ENCODE measurements at regions not wholly inside any gene's neighbourhood (a gene's known extent, or its start where the extent isn't known, plus 50 kb on each side); places are given as distances from the start of the nearest gene placed in this dataset.
"Not testable (repeated sequence)": the region's sequence is repeated elsewhere in the genome, so short reads cannot be mapped to it uniquely, and the experiment has no call there.

DNA sequence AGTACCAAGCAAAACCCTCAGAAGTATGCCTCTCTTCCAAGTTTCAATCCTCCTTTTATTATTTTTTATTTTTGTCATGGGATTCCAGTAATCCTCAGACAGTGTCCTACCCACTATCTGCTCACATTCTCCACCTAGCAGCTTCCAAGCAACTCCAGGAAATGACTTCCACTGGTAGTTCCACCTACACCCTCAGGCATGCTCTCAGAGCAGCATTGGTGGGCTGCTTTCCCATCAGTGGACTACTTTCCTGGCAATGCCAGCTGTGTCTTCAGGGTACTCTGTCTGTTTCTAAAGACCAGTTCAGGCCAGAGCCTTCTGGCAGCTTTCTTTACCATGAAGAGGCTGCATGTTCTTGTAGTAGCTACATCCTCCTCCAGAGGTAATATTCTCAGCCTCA is 244.0 kb downstream of the HGF start:
- DNase-seq, result no peak

DNA sequence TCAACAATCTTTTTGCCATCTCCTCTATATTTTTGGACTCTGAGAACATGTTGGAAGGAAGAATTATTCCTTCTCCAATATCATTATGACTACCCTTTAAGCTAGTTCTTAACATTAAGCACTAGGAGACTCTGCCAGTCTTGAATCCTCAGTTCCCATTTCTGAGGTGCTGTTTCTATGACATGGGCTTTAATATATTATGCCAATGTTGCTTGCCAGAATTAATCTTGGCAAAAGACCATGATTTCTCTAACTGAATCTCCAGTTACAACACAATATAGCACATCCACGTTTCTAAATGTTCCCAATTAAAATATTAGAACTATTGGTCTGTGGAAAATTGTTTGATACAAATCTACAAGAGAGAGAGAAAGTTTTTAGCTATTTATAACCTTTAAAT is 250.0 kb downstream of the HGF start:
- DNase-seq, result peak; percentile 10

DNA sequence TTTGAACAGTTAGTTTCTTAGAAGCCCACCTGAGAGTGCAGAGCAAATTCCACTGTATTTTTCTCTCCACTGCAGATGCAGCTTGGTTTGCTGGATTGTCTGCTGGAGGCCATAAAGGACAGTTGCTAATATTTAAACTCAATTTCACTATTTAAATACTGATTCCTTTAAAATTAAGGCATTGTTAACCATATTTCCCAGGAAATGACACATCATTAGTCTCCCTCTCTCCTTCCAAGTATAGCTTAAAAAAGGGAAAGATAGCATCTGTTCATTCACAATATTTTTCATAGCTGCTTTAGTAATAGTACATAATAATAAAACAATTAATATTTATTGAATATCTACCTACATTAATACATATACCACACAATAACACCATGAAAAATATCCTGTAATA is 252.9 kb downstream of the HGF start:
- no peak for DNase-seq

DNA sequence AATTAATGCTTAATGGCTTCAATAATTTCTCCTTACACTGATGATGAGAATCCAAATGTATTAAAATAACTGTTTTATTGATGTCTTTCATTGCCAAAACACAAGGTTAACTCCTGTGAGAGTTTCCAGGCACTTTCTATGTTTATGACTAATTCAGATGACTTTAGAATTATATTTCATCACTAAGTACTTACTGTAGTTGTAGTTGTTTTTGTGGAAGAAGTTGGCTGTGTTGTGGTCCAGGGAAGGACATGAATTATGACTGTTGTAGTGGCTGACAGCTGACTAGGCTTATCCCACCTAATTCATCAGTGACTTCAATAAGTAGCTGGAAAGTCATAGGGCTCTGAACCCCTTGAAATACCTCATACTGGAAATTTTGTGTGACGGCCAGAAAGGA is 254.8 kb downstream of the HGF start:
- no peak for DNase-seq

DNA sequence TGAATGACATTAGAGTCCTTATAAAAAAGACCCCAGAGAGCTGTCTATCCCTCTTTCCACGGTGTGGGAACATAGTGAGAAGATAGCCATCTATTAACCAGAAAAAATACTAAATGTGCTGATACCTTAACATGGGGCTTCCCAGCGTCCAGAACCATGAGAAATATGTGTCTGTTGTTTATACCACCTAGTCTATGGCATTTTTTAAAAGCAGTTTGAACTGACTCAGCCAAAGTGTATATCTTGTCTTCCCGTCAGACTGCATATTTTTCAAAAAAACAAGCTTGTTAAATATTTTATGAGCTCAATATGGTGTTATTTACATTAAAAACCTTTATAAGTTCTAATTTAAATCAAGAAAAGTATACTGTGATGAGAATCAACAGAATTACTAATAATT is 255.3 kb downstream of the HGF start:
- DNase-seq, result no peak

DNA sequence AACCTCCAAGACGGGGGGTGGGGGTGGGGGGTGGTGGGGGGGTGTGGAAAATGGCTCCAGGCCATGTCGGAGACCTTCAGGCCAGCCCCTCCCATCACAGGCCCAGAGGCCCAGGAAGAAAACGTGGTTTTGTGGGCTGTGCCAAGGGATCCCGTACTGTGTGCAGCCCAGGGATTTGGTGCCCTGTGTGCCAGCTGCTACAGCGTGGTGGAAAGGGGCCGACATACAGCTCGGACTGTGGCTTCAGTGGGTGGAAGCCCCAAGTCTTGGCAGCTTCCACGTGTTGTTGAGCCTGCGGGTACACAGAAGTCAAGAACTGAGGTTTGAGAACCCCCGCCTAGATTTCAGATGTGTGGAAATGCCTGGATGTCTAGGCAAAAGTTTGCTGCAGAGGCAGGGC is 259.7 kb downstream of the HGF start:
- no peak for DNase-seq

DNA sequence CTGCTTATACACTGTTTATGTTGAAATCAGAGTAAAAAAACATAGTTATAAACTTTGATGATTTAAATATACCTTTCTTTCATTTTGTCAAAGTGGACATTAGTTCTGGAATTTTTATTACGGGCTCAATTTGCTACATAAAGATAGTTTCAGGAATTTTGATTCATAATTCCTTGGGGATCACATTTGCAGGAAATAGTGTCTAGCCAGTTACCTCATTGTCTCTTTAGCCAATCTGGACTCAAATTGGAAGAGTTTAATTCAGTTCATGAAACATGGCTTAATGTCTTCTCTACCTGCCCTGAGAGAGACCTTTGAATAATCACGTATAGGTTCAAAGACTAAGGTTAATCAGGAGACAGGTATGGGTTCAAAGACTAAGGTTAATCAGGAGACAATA is 262.6 kb downstream of the HGF start:
- no peak for DNase-seq

DNA sequence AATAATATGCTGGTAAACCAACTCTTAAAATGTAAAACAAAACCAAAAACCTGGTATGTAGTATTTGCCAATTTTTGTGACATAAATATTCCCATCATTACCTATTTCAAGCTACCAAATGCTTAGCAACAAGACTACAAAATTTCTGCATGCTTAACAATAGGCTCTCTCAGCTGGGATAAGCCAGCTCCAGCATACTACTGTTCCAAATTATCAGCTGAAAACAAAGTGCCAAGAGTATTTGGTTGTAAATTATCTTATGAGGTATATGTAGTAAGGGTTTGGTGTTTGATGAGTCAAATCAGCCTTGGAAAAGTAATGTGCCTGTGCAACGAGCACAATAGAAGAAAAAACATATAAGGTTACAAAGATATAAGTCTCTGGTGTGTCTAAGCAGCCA is 263.2 kb downstream of the HGF start:
- DNase-seq, result no peak

DNA sequence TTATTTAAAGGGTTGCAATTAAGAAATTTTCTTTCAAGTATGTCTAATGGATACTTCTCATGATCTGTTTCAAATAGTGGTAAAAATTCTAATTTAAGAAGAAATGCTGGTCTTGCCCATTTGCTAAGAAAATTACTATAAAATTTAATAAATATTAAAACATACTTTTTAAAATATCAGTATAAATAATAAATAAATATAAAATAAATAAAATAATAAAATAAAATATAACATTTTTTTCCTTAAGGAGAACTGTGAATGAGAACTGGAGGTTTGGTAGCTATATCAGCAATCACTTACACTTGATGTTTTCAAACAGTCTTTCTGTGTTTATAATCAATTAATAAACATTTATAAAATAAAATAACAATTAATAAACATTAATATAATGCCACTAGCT is 266.1 kb downstream of the HGF start:
- DNase-seq, result no peak

DNA sequence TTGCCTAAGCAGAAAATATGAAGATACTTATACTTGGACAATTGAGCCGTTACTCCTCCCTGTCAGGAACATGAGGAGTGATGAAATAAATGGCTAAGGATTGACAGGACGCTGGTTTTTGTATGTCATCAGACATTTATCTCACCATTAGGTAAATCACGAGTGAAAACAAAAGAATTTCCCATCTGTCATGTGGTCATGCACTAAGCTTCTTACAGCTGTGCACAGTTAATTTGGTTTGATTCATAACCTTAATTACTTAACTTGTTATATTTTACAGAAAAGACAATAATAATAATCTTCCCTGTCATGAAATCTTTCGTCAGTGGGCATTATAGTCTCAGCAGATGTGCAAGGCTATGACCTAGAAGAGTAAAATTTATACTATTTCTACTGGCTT is 266.5 kb downstream of the HGF start:
- DNase-seq, result no peak

DNA sequence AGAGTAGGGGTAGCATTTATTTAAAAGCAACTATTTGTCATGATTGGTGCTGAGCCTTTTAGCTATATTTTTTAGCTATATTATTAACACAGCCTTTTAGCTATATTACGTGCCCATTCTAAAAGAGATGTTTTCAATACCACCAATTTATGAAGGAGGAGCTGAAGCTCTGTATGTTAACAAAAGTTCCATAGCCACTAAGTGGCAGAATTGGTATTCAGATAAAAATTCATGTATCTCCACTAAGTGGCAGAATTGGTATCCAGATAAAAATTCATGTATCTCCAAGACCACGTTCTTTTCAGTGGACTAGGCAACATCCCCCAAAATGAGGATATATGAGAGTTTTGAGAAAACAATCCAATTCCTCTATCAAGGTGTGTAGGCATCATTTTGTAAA is 268.6 kb downstream of the HGF start:
- DNase-seq, result peak; percentile 53

DNA sequence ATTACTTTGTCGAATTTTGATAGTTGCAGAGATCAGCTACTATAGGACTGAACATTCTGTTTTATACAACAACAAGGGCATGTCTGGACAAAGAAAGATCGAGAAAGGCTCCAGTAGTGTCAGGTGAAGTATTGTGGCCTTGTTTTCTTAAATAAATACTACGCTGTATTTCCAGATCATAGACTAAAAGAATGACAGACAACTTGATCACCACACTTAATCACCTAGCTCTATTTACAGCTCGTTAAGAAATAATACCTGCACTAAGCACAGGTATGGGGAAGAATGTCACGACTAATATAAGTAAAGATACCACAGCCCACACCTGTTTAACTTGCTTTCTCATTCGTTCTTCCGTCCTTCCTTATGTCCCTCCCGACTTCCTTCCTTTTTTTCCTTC is 269.2 kb downstream of the HGF start:
- no peak for DNase-seq

DNA sequence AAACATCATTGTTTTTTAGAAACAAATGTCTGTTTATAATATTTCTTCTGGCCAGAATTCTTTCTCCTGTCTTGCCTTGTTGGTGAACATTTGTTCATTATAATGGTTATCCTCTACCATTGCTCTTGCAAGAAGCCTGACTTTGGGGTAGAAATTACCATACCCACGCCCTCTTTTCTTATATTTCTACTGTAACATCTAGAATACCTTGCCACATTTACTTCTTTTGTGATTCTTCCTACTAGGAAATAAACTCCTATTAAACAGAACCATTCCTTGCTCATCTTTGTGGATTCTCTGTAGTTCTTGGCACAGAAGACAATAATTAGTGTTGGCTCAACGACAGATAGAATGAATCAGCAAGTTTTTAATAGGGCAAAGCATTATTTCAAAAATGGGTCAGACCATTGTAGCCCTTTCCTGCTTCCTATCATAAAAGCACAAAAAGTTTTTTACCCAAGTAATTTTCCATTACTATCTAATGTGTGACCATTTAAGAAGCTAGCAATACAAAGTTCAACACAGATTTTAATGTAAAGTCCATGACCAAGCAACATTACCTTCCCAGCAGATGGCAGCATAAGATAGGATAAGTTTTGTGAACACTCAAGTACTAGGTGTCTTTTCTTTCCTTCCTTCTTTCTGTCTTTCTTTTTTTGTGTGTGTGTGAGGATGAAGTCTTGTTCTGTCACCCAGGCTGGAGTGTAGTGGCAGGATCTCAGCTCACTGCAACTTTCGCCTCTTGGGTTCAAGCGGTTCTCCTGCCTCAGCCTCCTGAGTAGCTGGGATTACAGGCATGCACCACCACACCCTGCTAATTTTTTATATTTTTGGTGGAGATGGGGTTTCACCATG is 270.4 kb downstream of the HGF start:
- DNase-seq, result peak; percentile 81

DNA sequence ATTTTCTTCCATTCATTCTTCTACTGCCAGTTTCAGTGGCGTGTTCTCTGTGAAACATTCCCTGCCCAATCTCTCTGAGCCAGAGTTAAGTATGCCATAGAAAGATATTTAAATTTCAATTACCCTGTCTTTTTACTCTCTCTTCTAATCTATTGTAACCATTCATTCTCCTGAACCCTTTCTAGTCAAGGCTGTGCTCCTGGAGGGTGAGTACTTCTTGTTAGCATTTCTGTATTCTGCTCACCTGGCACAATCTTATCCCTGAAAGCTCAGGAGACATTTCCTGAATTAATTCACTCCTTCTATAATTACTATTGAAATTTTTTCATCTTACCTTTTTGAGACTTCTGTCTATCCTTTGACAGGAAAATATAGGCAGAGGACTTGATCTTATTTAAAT is 271.7 kb downstream of the HGF start:
- DNase-seq, result no peak

DNA sequence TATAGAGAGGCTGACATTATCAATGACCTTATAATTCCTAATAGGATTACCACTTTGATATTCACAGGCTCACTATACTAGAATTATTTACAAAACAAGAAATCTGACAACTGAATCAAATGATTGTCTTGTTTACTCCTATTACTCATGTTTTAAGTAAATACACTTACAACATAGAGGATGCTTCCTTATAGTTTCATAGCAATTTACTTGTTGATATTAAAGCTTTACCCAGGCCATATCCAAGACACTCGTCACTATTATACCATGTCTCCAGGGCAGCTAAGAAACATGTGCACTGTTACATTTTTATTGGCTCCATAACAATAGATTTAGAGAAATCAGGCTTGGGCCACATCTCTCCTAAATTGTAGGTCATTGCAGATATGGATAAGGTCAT is 276.9 kb downstream of the HGF start:
- DNase-seq, result no peak

DNA sequence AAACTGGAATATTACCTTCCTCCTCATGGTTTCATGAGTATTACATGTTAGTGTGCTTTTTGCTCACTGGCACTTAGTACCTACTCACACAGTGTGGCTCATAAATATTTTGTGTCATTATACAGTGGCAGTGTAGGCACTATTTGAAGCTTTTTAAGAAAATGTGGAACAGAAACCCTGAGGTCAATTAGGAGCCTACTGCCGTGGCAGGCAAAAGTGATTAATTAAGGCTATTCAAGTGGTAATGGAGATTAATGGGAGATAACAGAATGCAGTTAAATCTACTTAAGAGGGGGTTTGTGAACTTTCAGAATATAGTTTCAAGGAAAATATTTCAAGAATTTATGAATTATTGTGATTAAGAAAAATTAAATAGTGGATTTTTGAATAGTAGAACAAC is 277.6 kb downstream of the HGF start:
- DNase-seq, result no peak

DNA sequence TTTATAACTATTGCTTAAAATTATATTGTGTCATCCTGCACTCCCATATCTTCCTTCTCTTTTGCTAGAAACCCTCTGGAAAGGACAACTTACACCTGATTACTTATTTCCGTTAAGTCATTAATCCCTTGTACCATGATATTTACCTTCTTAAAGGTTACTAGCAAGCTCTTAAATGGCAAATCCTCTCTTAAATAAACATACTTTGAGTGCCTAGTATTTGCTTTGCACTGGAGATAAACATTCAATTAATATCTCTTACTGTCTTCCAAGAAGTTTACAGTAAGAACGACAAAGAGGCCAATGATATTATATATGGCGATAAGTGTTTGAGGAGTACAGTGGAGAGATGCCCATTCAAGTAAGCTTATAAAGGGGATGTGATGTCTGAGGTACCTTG is 278.3 kb downstream of the HGF start:
- DNase-seq, result no peak

DNA sequence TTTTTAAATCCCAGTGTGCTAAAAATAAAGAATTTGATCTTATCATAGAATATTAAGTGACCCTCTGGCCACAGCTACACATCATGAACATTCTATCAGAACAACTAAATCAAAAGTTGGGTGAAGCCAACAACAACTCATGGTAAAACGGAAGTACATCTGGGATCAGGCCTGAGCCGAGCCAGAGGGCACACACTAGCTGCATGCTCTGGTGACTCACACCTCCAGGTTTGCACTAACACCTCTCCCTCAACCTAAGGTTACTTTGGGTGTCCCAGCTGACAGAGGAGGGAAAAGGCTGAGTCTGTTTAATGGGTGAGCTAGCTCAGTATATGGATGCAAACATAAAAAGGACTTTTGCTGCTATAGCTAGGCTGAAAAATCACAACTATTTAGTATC is 281.6 kb downstream of the HGF start:
- DNase-seq, result no peak

DNA sequence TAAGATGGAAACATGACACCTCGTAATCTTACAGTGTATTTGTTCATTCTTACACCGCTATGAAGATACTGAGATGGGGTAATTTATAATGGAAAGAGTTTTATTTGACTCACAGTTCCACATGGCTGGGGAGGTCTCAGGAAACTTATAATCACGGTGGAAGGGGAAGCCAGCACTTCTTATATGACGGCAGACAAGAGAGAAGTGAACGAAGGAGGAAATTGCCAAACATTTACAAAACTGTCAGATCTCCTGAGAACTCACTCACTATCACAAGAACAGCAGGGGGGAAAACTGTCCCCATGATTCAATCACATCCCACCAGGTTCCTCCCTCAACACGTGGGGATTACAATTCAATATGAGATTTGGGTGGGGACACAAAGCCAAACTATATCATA is 282.3 kb downstream of the HGF start:
- no peak for DNase-seq

DNA sequence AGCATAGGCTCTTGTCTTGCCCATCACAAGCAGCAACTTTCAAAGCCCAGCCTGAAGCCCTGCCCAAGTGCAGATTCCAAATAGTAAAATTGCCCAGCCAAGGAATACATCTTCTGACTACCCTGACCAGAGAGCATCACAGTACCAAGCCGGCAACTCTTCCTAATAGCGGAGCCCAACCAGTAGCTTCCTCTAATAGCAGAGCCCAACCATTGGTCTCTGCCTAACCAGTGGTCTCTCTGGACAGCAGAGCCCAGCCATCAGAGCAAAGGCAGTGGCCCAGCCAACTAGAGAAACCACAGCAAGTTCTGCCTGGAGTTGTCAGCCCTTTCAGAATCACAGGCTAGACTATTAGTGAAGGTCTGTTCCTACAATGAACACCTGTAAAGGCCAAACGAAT is 285.6 kb downstream of the HGF start:
- no peak for DNase-seq

DNA sequence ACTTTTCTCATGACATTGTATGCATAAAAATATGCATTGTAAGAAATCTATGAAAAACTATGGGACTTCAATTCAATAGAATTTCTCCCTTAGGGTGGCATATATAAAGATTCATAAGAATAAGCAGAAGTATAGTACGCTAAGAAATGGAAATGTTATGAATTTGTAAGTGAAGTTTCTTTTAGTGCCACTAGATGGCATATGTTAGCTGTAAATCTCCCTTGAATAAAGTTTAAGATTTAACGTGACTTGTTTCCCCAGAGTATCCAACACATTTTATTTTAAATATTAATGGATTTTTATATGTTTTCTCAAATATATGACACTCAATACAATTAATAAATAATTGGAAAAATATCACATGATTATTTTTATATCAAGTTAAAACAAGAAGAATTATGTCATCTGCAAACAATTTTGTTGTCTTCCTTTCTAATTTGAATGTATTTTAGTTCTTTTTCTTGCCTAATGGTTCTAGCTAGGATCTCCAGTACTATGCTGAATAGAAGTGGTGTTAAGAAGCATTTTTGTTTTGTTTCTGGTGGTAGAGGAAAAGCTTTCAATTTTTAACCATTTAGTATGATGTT is 287.2 kb downstream of the HGF start:
- no peak for DNase-seq

DNA sequence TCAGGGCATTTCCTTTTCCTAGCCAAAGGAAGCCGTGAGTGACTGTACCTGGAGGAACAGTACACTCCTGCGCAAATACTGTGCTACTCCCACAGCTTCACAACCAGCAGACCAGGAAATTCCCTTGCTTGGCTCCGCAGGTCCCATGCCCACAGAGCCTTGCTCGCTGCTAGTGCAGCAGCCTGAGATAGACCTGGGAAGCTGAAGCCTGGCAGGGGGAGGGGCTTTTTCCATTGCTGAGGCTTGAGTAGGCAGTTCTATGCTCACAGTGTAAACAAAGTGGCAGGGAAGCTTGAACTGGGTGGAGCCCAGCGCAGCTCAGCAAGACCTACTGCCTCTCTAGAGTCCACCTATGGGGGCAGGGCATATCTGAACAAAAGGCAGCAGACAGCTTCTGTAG is 291.2 kb downstream of the HGF start:
- no peak for DNase-seq

DNA sequence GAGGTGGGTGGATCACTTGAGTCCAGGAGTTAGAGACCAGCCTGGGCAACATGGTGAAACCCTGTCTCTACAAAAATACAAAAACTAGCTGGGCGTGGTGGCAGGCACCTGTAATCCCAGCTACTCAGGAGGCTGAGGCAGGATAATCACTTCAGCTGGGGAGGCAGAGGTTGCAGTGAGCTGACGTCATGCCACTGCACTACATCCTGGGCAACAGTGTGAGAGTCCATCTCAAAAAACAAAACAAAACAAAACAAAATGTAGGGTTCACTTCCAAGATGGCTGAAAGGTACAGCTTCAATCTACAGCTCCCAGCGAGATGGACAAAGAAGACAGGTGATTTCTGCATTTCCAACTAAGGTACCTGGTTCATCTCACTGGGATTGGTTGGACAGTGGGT is 291.6 kb downstream of the HGF start:
- not testable (repeated sequence) for DNase-seq

DNA sequence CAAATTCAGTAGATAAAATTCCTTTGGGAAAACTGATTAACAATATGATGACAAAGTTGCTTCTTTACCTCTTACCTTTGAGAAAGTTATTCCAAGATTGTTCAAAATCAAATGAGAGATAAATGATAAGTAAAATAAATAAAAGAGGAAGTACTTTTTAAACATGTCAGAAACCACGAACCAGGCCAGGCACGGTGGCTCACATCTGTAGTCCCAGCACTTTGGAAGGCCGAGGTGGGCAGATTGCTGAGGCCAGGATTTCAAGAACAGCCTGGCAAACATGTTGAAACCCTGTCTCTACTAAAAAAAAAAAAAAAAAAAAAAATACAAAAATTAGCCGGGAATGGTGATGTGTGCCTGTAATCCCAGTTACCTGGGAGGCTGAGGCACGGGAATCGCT is 296.6 kb downstream of the HGF start:
- no peak for DNase-seq

DNA sequence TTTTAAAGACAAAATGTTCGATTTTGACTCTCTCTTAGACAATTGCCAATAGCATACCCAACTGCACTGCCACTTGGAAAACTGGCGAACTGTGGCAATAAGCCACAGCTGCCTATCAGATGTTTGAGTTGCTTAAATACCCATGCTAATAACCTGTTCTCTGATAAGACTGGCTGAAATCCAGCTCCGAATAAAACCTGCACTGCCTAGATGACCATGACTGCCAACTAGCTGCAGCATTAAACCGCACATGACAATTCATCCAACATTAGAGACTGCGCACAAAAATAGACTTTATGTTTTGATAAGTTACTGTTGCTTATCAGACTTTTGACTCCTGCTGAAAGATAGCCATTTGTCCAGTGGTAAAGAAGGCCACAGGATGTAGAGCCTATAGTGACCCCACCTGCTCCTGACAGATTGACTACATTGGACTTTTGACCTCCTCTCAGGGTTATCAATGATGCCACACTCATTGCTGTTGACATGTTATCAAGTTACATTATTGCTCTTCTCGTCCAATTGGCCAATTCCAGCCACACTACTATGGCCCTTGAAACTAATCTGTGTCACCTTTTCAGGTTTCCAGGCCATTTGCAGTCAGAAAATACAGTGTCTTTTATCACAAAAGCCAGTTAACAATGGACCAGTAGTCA is 299.0 kb downstream of the HGF start:
- DNase-seq, result no peak
